ENCODE measurements at regions not wholly inside any gene's neighbourhood (a gene's known extent, or its start where the extent isn't known, plus 50 kb on each side); places are given as distances from the start of the nearest gene placed in this dataset.

- DNase-seq, result no peak
Measured at GRCh38 chr3:72452745-72453144, 395.5 kb downstream of the SHQ1 start.

DNA sequence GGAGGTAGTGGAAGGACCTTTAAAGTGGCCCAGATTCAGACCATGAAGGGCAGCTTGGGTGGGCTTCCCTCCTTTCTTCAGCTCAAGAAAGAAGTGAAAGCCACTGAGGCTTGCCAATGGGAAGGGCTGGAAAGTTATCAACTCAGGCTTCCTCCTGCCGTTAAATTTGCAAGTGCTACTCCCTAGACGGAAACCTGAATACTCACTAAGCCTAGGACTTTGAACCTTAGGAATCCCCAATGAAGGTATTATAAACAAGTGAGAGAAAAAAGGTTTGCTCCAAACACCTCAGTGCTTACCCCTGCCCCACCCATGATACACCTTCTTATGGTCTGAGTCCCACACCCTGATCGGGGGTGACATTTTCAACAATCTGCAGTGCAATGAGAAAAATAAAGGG, 396.4 kb downstream of the SHQ1 start:
- DNase-seq, result no peak

- no peak for DNase-seq
Measured at GRCh38 chr3:72449551-72449950, 398.7 kb downstream of the SHQ1 start.

DNA sequence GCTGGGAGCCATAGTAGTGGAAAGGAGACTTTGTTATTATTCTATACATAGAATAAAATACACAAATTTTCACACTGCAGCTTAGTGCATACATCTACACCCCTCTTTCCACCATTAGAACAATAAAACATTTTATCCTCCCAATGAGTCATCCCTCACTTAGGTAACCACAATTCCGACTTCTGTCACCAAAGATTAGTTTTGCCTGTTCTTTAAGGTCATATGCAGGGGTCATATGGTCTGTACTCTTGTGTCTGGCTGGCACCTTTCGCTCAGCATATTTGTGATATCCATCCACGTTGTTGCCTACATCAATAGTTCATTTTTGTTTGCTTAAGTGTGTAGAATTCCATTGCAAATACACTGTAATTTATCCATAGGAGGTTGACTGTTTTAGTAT, 399.4 kb downstream of the SHQ1 start:
- no peak for DNase-seq

- no peak for DNase-seq
Measured at GRCh38 chr3:72448375-72448823, 399.8 kb downstream of the SHQ1 start.

DNA sequence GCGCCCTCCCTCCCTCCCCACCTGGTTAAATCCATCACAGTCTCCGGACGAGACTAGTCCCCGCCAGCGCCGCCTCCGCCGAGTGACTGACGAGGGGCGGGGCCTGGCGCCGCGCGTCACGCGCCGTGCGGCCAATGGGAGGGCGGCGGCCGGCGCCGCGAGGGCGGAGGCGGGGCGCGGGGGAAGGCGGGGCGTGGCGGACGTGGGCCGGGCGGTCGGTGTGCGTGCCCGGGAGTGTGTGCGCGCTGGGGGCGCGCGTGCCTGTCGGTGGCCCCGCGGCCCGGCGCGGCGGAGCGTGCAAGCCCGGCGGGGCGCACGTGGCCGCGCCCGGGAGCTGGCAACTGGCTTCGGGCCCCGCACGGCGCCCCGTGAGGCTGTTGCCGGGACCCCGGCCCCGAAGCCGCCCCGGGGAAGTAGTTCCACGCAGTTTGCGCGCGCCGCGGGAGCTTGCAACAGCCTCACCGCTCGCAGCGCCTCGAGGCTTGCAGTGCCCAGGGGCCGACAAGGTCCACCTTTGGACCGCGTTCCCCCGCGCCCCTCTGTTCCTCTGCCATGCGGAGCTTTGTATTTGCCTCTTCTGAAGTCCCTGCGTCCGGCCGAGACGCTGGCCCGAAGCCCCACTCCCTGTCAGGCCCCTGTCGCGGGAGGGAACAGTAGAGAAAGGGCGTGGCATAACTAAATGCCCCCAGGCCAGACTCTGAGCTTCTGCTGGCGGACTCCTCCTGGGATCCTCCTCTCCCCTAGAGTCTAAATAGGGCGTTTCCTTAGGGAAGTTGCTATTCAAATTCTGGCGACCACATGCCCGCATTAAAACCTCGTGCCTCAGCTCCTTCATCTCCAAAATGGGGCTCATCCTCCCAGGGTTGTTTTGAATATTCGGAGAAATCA, 400.9 kb downstream of the SHQ1 start:
- DNase-seq, result peak; percentile 93

DNA sequence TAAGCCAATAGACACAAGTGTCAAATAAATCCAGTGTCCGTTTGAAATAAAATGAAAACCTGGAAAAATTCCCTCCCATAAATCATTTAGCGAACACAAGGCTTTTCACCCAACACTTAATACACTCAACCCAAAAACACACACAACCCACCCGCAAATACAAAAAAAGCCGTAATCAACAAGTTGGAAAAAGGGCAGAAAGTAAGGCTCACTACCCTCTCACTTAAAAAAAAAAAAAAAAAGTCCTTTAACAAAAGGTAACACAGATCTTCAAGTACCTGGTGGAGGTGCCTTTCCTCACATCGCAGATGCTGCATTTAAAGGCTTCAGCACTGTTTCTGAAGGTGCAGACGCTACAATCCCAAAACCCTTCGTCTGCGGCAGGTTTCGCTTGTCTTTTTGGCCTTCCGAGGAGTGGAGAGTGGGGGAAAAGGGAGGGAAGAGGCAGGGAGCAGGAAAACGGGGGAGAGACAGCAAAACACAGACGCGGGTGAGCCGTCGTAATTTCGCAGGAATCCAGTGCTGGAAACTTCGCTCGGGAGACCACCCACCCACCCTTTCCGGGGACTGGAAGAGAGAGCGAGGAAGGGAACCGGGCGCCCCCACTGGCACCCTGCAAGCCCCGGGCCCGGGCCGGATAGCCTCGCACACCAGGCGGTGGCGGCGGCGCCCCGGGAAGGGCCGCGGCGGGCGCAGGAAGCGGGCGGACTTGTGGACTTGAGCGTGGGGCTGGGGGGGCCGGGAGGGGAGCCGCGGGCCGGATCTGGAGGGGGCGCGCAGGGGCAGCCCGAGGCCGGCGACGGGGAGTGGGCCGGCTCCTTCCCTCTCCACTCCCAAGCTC, 401.8 kb downstream of the SHQ1 start, which contains the start of gene RYBP:
Gene RYBP (minus strand): TSS at position 404 of the 841 bp plus-strand sequence.
- DNase-seq, result no peak

DNA sequence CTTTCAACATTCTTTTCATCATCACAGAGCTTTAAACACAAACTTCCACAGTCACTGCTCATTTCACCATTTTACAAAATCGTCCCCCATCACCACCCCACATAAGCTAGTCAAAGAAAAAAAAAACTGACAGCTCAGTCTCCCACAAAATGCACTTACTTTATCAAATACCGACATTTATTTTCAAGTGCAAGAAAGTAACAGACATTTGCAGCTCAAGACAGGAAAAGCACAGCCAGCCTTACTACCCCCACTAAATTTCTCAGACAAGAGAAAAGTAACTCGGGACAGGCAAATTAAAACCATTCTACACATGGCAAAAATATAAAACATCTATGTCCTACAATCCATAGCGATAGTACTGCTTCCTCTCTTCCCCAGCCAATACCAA, 402.4 kb downstream of the SHQ1 start:
- no peak for DNase-seq

DNA sequence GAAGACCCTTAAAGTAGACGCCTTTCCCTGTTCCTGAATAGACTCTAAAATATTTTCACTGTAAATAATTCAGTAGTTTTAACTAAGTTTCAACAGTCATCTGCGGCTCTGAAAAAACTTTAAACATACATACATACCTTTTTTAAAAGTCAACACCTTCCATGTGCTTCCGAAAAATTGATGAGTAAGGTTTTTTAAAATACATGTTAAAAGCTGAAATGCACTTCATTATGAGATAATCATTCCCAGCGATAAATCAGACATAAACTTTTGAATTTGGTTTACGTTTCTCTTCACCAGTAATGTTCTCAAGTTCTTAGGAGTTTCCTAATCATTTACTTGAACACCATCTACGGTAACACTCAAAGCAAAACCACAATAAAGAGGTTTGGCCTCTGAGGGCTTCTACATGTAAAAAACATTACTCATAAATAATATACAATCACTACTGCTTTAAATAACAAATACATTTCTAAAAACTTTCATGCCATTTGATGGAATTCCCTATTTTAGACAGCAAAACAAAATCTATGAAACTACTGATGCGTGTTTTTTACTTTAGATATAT, 403.5 kb downstream of the SHQ1 start:
- peak; percentile 68 for DNase-seq

GRCh38 chr3:72442759-72443158, 405.5 kb downstream of the SHQ1 start:
- DNase-seq, result no peak

- DNase-seq, result no peak
Measured at GRCh38 chr3:72441284-72441994, 406.8 kb downstream of the SHQ1 start.

GRCh38 chr3:72440491-72440890, 407.8 kb downstream of the SHQ1 start:
- DNase-seq, result no peak

GRCh38 chr3:72439321-72440183, 408.7 kb downstream of the SHQ1 start:
- no peak for DNase-seq

- DNase-seq, result peak; percentile 26
Measured at GRCh38 chr3:72437661-72438406, 410.4 kb downstream of the SHQ1 start.

DNA sequence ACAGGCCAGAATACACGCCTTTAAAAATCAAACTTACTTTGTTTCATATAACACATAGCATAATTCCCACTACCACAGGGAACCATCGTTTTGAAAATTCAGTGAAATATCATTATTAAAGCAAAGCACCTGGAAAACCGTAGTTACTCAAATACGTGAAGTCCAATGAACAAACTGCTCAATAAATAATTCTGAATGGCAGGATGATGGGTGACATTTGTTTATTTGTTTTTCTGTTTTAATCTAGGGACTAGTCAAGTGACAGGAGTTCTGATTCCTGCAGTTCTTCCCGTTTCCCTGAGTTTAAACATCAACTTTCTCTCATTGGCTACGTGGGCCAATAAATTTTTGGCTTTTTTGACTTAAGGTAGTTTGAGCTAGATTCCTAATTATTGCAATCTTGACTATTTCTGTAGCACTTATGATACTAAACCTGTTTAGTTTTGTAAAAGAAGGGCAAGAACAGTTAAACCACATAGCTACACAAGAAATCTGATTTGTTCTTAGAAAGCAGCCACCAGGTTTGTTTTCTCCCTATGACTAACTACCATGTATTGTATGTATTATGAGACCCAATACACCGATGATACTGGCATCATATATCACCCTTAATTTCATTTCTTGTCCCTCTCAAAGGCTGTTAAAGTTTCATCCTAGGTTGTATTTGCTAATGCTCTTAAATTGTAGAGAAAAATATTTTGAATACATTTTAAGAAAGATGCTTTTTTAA, 411.2 kb downstream of the SHQ1 start:
- peak; percentile 53 for DNase-seq

- DNase-seq, result no peak
Measured at GRCh38 chr3:72434296-72434695, 413.9 kb downstream of the SHQ1 start.

DNA sequence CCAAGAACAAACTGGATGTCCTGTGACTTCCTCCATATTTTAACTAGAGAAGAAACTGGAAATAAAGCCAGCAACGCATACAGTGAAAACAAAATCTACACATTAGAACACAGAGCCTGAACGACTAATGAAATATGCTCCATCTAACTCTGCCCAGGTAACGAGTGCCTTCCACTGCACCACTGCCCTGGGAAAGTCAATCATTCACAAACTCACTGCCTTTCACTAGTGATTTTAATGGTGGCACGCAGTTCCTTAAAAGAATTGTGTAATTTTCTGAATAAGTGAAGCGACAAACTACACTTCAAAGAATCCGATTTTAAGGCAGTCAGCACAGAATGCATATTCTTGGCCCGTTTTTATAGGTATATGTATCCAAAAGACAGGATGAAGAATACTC, 416.0 kb downstream of the SHQ1 start:
- DNase-seq, result no peak

DNA sequence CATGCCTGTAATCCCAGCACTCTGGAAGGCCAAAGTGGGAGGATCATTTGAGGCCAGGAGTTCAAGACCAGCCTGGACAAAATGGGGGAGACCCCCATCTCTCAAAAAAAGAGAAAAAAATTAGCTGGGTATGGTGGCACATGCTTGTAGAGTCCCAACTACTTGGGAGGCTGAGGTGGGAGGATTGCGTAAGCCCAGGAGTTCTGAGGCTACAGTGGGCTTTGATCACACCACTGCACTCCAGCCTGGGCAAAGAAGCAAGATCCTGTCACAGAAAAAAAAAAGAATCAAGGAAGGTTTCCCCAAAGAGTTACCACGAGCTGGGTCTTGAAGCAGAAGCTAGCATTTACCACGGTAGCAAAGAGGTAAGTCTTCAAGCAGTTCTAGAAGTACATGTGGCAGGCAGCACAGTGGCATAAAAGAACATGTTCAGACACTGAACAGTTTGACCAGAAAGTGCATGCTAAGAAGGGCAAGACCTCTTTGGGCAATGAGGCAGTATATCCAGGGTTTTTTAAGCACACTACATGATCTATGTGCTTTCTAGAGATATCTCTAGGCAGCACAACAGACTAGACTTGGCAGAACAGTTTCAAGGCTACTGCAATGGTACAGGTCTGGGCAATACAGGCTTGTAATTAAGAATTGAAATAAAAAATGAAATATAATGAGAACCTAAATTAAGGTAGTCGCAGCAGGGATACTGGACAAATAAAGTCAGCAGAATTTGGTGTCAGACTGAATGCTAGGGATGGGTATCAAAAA, 418.5 kb downstream of the SHQ1 start:
- DNase-seq, result no peak

- no peak for DNase-seq
Measured at GRCh38 chr3:72428803-72429202, 419.4 kb downstream of the SHQ1 start.

GRCh38 chr3:72427624-72428023, 420.6 kb downstream of the SHQ1 start:
- DNase-seq, result no peak
